Activated gamma-delta T cell treated with Interleukin-2 at 50 U/mL for 16 hours (primary cell): ENCODE measurements at regions not wholly inside any gene's neighbourhood (a gene's known extent, or its start where the extent isn't known, plus 50 kb on each side); places are given as distances from the start of the nearest gene placed in this dataset.
"Not testable (repeated sequence)": the region's sequence is repeated elsewhere in the genome, so short reads cannot be mapped to it uniquely, and the experiment has no call there.

Source experiments
- DNase-seq: peaks from one replicate; pipeline ENCODE4 v3.0.0-alpha.2; 2020

DNA sequence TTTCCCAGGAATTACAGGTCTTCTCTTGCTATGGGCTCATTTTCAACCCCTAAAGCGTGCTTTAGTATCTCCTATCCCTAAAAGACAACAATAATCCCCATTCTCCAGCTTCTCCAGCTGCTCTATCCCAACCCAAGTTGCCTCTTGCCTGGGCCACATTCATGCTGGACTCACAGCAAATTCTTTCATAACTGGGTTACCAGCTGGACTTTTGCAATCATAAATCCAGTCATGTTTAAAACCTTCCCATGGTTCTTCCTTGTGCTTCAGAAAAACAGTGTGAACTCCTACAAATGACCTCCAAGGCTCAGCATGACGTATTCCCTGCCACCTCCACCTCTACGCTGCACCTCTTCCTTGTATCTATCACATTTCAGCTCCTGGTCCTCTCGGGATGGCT is 346.9 kb downstream of the GADD45G start:
- no peak for DNase-seq

DNA sequence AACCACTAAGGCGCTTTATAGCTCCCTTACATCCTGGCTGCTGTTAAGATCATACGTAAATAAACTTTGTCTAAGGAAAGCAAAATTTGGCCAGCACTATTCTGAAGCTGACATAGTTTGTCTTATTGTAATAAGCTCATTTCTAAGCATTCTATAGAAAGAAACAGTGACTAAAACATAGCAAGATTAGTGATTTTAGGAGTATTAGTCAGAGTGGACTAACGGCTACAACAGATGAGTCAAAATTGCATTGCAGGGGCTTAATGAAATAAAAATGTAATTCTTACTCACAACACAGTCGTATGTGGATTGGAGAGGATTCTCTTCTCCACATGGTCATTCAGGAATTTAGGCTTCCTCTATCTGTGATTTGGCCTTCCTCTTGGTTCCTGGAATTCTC is 347.6 kb downstream of the GADD45G start:
- DNase-seq: no peak

DNA sequence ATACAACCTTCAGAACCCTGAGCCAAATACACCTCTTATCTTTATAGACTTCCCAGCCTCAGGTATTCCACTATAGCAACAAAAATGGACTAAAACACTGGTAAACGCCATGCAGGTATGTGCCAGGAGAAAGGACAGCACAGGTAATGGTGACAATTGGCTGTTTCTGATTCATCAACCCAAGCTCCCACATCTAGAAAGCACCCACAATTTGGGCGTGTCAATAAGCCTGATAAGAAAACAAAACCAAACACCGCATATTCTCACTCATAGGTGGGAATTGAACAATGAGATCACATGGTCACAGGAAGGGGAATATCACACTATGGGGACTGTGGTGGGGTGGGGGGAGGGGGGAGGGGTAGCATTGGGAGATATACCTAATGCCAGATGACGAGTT is 348.5 kb downstream of the GADD45G start:
- not testable (repeated sequence) for DNase-seq

DNA sequence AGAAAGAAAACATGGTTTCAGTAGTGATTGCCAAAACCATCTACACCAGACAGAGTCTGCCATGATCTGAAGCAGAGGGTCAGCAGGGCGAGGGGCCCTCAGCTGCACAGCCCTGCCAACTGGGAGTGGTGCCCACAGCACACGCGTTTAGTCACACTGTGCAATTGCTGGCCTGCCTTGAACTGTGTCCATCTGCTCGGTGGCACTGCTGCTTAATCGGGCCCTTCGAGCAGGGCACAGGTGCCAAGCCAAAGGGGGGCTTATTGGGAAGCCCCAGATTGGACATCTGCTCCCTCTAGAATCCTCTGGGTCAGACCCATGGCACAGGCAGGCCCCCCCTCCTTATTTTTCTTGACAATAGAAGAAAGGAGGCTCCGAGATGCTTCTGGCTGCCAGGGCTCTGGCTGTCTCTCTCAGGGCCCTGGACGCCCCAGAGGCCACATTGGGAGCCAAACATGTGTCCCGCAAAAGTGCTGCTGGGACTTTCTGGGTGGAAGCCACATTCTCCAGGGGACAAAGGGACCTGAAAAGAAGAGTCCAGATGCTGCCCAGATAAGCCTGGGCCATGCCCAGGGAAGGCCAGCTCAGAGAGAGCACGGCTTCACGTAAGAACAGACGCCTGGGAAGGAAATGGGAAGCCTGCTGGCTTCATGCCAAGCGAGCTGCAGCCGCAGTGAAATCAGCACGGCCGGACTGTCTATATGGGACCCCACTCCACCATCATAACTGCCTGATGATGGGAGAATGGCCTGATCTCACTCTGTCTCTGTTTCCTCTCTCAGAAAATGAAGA is 349.2 kb downstream of the GADD45G start:
- DNase-seq: no peak

DNA sequence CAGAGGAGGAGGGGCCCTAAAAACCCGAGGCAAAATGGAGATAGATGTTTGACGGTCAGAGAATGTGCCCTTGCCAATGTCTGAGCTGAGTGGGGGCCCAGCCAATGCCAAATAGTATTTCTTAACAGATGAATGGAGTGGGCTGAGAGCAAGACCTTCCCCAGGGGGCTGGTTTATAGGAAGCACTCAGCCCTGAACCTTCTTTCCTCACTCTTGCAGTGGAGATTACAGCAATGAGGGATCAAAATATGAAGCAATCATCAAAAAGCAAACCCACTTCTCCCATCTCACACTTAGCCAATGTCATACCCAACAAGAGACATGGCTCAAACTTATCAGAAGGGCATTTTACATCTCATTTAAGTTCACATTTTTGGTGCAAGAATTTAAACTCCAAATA is 350.3 kb downstream of the GADD45G start:
- DNase-seq: no peak

DNA sequence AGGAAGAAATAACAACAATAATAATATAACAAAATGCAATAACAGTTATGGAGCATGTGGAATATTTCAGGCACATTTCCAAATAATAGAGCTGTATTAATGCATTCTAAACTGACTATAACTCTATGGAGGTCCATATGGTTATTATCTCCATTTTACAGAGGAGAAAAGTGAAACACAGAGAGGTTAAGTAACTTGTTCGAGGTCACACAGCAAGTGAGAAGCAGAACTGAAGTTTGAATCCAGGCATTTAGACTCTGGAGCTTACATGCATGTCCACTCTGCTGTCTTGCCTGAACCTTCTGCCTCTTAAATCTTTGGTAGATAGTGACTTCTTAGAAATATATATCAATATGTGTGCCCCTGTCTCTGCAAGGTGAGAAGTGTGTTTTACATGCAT is 350.8 kb downstream of the GADD45G start:
- no peak for DNase-seq

DNA sequence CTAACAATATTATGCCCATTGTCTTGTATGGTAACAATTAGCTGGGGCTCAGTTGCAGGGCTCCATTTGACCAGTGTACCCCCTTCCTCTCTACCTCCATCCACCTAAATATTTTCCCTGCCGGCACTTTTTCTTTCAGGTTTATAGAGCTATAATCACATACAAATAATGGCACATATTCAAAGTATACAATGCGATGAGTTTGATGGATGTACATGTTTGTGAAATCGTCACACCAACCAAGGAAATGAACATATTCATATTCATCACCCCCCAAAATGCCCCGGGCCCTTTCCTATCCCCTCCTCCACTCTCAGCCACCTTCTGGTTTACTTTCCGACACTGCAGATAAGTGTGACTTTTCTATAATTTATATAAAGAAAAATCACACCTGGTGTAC is 351.5 kb downstream of the GADD45G start:
- no peak for DNase-seq

DNA sequence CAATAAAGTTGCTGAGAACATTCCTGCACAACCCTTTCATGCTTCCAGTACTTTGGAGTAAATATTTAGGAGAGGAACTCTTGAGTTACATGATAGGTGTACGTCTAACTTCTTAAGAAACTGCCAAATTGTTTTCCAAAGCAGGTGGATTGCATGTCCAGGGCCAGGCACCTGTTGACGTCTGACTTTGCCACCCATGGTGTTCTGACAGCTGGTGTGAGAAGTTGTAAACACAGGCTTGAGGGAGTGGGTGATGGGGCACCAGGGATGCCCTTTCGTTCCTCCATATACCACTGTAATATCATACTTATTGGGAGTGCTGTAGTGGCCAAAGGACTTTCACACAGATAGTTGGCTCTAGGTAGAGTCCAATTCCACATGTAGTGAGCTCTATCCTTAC is 352.1 kb downstream of the GADD45G start:
- no peak for DNase-seq

DNA sequence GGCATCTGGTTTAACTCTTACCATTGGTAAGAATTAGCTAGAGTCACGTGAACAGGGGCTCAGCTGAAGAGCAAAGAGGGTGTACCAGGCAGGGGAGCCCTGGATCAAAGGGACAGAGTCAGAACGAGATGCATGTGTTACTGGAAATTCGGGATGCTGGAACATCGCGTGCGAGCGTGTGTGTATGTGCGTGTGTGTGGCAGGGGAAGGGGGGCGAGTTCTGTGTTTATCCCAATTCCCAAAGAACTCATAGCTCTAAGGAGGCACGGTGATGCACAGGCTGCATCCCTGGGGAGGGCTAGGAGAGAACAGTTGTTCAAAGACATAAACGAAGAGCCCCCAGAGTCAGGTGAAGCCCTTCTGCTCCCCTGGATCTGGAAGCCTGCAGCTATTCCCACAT is 353.3 kb downstream of the GADD45G start:
- no peak for DNase-seq

DNA sequence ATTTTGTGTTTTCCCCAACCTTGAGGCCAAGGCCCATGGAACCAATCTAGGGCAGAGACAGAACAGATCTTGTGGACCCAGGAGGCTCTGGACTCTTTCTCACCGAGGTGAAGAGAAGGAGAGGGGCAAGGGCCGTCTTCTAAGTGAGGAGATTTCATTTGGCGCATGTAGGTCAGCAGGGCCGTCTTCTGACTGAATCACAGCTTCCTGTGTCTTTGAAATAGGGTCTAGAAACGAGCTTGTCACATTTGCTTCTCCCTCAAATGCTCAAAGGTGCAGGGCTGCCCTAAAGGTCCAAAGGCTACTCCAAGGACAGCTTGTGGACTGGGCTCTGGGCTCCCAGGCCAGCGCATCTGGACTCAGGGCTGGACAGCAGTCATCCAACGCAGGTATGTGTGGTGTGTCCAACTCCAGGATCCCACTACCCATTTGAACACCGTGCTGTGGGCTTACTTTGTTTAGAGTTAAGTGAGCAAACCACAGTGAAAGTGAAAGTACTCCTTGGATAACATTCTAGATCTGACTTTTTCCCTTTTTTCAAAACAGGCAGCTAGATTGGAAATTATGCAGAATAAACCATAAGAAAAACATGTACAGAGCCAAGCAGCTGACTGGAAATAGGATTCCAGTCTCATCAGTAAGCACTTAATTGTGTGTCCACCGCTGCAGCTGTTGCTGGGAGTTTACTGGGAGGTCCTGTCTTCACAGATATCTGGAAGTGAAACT is 357.0 kb downstream of the GADD45G start:
- no peak for DNase-seq

DNA sequence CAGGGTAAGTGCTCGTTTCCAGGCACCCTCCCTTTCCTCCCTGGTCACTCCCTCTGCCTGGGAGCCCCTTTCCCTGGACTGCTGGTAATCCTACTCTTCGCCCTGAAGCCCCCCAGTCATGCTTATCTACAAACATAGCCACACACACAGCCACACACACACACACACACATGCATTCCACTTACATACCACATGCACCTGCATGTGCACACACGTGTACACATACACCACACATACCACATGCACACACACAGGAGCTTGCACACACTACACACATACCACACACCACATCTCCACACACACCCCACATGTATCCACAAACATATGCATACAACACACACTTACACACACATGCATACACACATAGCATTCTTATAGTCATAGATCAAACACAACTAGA is 358.5 kb downstream of the GADD45G start:
- DNase-seq: no peak

DNA sequence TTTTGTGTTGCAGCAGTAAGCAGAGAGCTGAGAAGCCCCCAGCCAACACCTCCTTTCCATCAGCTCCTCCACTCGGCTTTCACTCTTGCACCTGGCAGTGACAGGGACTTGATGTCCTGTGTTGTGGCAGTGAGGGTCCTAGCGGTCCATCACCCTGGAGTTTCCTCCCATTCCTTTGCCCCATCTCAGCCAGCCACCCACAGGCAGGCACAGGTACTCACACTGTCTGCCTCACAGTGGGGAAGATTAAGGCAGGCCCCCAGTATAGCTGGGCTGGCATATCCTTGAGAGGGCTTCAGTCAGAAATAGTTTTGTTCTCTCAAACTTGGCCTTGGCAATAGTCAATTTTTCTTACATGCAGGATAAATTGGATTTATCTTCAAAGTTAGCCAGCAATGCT is 362.7 kb downstream of the GADD45G start:
- DNase-seq: no peak

DNA sequence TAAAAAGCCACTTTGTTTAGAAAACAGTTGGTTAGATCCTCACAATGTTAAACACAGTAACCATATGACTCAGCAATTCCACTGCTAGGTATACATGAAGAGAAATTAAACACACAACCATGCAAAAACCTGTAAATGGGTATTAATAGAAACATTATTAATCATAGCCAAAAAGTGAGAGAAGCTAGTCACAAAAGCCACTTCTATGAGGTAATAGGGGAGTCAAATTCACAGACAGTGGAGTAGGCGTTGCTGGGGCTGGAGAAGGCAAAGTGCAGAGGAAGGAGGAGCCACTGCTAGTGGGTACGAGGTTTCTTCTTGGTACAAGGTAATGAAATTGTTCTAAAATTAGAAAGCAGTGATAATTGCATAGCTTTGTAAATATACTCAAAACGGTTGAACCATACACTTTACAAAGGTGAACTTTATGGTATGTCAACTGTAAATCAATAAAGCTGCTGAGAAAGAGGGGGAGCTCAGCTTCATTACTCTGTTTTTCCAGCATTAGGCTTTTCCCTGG is 364.4 kb downstream of the GADD45G start:
- no peak for DNase-seq

DNA sequence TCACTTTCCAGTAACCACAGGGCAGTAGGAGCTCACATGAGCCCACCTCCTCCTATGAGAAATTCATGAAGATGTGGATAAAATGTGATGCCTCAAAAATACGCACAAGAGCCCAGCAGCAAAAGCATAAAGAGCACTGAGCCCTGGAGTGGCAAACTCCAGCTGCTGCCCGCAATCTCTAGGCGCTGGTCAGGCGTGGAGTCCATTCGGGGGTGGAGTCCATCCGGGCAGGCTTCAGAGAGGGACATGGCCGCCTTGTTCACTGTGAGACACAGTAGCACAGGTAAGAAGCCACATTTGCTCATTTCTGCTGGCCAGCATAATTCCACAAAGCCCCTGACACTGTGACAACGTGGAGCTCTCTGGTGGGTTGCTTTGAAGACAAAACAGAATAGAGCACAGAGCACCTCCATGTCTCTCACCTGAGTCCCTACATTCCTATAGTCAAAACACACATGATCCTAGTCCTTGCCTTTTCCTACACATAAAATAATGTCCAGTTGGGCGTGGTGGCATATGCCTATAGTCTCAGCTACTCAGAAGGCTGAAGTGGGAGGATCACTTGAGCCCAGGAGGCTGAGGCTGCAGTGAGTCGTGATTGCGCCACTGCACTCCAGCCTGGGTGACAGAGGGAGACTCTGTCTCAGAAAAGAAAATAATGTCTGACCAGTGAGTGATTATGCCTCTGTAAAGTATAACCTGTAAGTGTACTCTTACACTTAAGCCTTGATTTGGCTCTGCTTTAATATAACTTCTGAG is 365.2 kb downstream of the GADD45G start:
- no peak for DNase-seq

DNA sequence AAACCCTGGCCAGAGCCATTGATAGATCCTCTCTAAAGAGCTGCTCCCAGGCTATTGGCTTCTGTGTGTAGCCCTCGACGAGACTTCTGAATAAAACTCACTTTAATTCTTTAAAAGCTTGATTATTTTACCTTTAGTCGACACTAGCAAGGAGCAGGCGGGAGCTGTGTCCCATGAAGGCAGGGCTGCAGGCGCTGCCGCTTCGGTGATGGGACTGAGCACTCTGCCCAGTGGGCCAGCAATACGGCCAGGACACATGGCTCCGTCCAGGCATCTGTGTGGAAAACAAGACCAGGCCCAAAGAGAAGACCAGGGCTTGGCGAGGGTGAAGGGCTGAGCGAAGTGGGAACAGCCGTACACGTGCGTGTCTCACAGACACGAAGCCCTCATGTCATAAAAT is 365.9 kb downstream of the GADD45G start:
- DNase-seq: no peak

DNA sequence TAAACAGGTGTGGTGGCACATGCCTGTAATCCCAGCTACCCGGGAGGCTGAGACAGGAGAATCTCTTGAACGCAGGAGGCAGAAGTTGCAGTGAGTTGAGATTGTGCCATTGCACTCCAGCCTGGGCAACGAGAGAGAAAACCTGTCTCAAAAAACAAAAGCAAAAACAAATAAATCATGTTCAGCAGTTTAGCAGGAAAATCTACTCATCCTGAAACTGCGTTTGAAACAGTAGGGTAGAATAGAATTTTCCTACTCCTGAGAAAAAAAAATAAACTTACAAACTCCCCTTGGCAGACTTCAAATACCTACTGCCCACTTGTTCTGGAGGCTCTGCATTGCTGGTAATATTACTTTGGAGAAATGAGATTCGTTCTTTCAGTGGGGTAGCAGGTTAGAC is 367.7 kb downstream of the GADD45G start:
- no peak for DNase-seq

DNA sequence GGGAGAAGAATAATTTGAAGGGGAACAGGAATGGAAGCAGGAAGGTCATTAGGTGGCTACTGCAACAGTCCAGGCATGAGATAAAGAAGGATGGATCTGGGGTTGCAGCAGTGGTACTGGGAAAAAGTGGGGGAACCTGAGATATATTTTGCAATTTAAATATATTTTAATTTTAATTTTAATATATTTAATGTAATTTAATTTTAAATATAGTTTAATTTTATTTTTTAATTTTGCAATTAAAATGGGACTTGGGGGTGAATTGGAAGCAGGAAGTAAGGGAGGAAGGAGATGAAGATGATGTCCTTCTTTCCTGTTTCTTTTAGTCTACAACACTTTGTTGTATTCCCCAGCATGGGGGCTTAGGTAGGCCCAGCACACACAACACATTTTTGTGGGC is 369.8 kb downstream of the GADD45G start:
- no peak for DNase-seq

DNA sequence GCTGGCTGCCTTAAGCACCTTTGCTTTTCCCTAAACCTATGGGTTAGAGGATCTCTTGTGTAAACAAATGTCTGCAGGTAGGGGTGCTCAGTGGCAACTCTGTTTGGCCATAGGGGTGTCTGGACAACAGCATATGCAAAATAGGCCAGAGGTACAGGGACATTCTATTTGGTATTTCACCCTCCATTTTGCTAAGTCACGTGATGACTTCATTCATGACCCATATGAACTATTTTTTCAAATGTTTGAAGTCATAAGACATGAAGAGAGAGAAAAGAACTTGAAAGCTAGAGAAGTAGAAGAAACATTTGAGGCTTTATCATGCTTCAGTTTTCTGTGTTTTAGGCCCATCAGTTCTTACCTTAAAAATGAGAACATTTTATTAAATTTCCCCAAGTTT is 370.2 kb downstream of the GADD45G start:
- no peak for DNase-seq

DNA sequence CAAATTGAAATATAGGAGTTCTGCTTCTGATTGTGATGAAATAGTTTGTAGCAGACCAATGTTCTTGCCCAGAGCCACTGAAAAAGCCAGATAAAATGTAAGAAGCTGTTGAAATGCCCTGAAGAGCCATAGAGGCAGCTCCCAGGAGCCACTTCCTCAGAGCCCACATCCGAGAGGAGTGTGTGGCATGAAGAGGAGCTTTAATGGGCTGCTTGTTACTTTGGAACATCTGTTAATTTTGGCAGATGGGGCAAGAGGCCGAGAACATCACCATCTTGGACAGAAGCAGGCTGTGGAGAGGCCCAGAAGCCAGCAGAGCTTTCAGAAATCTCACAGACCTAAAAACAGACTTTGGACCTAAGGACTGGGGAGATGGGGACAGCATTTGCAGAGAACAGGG is 370.8 kb downstream of the GADD45G start:
- no peak for DNase-seq

DNA sequence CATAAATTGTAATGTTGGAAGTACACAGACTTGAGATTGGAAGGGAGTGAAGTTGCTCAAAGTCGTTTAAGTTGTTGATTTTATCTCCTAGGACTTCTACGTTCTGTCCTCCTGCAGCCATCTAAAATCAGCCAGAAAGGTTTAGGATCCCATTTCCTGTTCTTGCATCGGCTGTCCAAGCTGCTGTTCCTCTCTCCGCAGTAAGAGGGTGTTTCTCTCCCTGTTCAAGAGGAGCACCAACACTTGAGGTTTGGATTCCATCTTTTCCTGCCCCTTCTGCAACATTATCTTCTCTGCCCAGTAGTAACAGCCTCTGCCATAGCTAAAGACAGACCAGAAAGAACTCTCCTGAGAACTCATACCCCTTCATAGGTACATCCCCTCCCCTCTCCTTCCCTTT is 373.4 kb downstream of the GADD45G start:
- no peak for DNase-seq

DNA sequence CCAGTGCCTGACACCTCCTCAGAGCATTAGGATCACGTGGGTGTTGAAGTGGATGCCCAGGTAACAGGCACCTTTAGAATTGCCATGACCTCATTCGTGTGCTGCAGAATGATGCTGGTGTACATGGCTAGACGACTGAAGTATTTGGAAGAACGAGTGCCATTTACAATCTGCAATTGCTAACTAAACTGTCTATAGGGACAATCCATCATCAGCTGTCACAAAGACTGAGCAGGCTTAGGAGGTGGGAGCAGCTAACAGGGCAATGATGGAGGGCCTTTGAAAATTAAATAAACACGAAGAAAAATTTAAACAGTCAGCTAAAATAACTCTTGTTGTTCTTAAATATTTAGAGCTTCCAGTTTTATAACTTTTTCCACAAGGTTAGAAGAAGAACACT is 375.8 kb downstream of the GADD45G start:
- no peak for DNase-seq

DNA sequence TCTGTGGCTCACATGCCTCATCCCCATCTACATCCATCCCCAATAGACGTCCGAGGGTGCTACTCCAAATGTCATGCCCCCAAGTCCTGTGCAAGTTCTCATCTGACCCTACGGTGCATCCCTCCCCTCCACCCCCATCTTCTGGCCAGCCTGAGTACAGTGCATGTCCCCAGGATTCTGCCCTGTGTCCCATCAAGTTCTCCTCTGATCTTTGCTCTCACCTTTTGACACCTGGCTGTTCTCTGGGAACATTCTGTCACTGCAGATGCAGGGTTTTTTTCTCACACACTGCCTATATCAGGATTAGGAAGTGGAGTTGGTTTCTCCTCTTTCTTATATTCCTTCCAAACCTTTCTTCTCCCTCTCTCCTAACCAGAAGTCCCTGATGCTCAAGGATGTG is 377.2 kb downstream of the GADD45G start:
- DNase-seq: no peak

DNA sequence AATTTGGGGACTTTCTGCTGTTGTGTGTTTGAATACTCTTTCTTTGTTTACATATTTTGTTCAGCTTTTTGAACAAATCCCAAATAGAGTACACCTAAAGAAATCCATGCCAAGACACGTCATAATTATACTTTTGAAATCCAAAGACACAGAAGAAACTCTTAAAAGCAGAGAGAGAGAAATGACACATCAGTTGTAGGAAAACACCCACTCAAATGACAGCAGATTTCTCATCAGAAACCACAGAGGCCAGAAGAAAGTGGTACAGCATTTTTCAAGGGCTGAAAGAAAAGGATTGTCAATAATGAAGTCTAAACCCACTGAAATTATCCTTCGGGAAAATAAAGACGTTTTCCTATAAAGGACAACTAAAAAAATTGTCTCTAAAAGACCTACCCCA is 378.6 kb downstream of the GADD45G start:
- no peak for DNase-seq

DNA sequence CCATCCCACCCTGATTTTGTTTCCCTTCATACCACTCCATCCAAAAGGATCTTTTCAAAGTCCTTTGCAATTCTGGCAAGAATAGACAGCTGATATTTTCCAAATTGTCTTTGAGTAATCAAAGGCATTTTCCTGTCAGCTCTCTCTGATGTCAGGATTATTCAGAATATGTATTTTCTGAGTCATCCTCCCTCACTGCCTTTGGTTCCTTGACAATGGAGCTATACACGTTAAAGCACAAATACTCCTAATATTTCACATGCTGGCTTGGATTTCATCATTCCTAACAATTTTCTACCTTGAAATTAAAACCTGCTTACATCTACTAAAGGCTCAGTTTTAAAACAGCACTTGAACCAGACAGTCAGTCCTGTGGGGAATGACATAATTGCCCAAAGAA is 379.4 kb downstream of the GADD45G start:
- no peak for DNase-seq
